ENCODE measurements at regions not wholly inside any gene's neighbourhood (a gene's known extent, or its start where the extent isn't known, plus 50 kb on each side); places are given as distances from the start of the nearest gene placed in this dataset.

- TF ChIP-seq CTCF (IDR thresholded peaks at IDR 0.05) (no peak), POLR2A (IDR thresholded peaks at IDR 0.05) (peak in 1 of 2 donors; percentile 47)
Observed at GRCh38 chr12:114812858-114813761, 129.1 kb upstream of the TBX3 start.

All from thyroid gland (tissue), 4 donors.